ENCODE measurements at regions not wholly inside any gene's neighbourhood (a gene's known extent, or its start where the extent isn't known, plus 50 kb on each side); places are given as distances from the start of the nearest gene placed in this dataset.

GRCh38 chr2:125169022-125169763 lies 1144.1 kb downstream of the CNTNAP5 start (continued):
- TF ChIP-seq, protein P1, sequence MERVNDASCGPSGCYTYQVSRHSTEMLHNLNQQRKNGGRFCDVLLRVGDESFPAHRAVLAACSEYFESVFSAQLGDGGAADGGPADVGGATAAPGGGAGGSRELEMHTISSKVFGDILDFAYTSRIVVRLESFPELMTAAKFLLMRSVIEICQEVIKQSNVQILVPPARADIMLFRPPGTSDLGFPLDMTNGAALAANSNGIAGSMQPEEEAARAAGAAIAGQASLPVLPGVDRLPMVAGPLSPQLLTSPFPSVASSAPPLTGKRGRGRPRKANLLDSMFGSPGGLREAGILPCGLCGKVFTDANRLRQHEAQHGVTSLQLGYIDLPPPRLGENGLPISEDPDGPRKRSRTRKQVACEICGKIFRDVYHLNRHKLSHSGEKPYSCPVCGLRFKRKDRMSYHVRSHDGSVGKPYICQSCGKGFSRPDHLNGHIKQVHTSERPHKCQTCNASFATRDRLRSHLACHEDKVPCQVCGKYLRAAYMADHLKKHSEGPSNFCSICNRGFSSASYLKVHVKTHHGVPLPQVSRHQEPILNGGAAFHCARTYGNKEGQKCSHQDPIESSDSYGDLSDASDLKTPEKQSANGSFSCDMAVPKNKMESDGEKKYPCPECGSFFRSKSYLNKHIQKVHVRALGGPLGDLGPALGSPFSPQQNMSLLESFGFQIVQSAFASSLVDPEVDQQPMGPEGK (CRISPR knock-in tag; IDR thresholded peaks at IDR 0.05): no peak
- TF ChIP-seq ZSCAN22 (CRISPR knock-in tag; IDR thresholded peaks at IDR 0.05): no peak
- no peak for TF ChIP-seq MZF1 (CRISPR knock-in tag; IDR thresholded peaks at IDR 0.05; ENCODE audit: borderline replicate concordance)
- TF ChIP-seq BCLAF1 (IDR thresholded peaks at IDR 0.05): no peak
- TF ChIP-seq ZNF484 (CRISPR knock-in tag; IDR thresholded peaks at IDR 0.05; ENCODE audit: borderline replicate concordance, low read depth): no peak
- TF ChIP-seq ZNF274 (CRISPR knock-in tag; IDR thresholded peaks at IDR 0.05): no peak
- no peak for TF ChIP-seq ZBTB26 (CRISPR knock-in tag; IDR thresholded peaks at IDR 0.05; ENCODE audit: borderline replicate concordance)
- TF ChIP-seq FOXP1 (IDR thresholded peaks at IDR 0.05): no peak
- no peak for TF ChIP-seq FOXP1 (CRISPR knock-in tag; IDR thresholded peaks at IDR 0.05)
- no peak for TF ChIP-seq ZNF224 (CRISPR knock-in tag; IDR thresholded peaks at IDR 0.05)
- TF ChIP-seq HCFC1 (IDR thresholded peaks at IDR 0.05; ENCODE audit: low read depth, low read length): no peak

All from HepG2 (cell line).